HepG2 (cell line): ENCODE measurements at regions not wholly inside any gene's neighbourhood (a gene's known extent, or its start where the extent isn't known, plus 50 kb on each side); places are given as distances from the start of the nearest gene placed in this dataset.

ENCODE experiments used
- ATAC-seq: fragments of 200-7000 bp; cut with Tn5 transposase; 3 replicates; pipeline ENCODE4 v1.9.1; 2020; ENCODE audit warnings: mild to moderate bottlenecking, moderate library complexity
- BruUV-seq: library from RNA; stranded (reverse); fragments of 400-500 nt; replicated peaks from 2 replicates; lab custom pipeline; 2021; lab: Mats Ljungman, UMichigan
- CTCF ChIA-PET: fragments of 300-600 bp; formaldehyde crosslinking; extraction: SDS; loops from one replicate; lab custom pipeline; 2021; ENCODE audit warnings: low total read pairs, inconsistent platforms, low intra/inter-chr PET ratio; lab: Yijun Ruan, JAX
- POLR2A ChIA-PET: fragments of 350-600 bp; sonication (Branson Sonifier 250); formaldehyde crosslinking; loops from one replicate; lab custom pipeline; 2020; ENCODE audit warnings: antibody characterized with exemption, inconsistent platforms; lab: Yijun Ruan, JAX
- DNase-seq: peaks from one replicate; pipeline ENCODE4 v3.0.0-alpha.2; 2015; ENCODE audit warnings: low spot score
- FAIRE-seq: peaks from 3 replicates; lab custom pipeline; 2011; peaks lifted over from hg19 to GRCh38; lab: Jason Lieb, UNC
- H2AFZ ChIP-seq: one replicate; pipeline ENCODE4 v1.6.1; 2011; ENCODE audit warnings: low read length, inconsistent platforms
- H3K27ac ChIP-seq: fragments of 300-600 bp; 3 replicates; pipeline ENCODE4 v1.8.0; 2011; ENCODE audit warnings: mixed run types, mild to moderate bottlenecking, mixed read lengths, low read length, inconsistent platforms; ENCODE audit not compliant: insufficient read depth; ENCODE audit errors: extremely low read length
- H3K27me3 ChIP-seq, 2 experiments: fragments of 200-600 bp in 1 of 2; 2 replicates in 1 of 2; 3 replicates in 1 of 2; pipeline versions ENCODE4 v1.6.0 to v1.8.0; 2011; ENCODE audit warnings: low read length in 2 of 2, mild to moderate bottlenecking in 2 of 2, moderate library complexity in 2 of 2, inconsistent platforms in 1 of 2; ENCODE audit not compliant: insufficient read depth in 2 of 2, control insufficient read depth in 1 of 2
- H3K36me3 ChIP-seq, 2 experiments: fragments of 200-600 bp in 1 of 2; replicated peaks in 1 of 2; 2 replicates in 1 of 2; 3 replicates in 1 of 2; pipeline versions ENCODE4 v1.5.1 to v1.8.0; 2011; ENCODE audit warnings: low read length in 2 of 2, inconsistent platforms in 1 of 2; ENCODE audit not compliant: insufficient read depth in 2 of 2, control insufficient read depth in 1 of 2
- H3K4me1 ChIP-seq: 2 replicates; pipeline ENCODE4 v1.5.1; 2012; ENCODE audit warnings: low read length, inconsistent platforms; ENCODE audit not compliant: insufficient read depth
- H3K4me2 ChIP-seq: 2 replicates; pipeline ENCODE4 v1.6.0; 2011; ENCODE audit warnings: low read depth, low read length, inconsistent platforms
- H3K4me3 ChIP-seq, 3 experiments: fragments of 200-600 bp in 1 of 3; sonication (generic), shearing (Covaris generic) in 1 of 3; replicated peaks in 1 of 3; 2 replicates each; pipeline ENCODE4 v1.5.1; 2011 to 2016; ENCODE audit warnings: low read length in 3 of 3, inconsistent platforms in 2 of 3, low read depth in 2 of 3, mild to moderate bottlenecking in 2 of 3, control low read depth in 1 of 3, mixed read lengths in 1 of 3; ENCODE audit not compliant: insufficient read depth in 1 of 3
- H3K79me2 ChIP-seq: one replicate; pipeline ENCODE4 v1.6.1; 2011; ENCODE audit warnings: low read length, inconsistent platforms; ENCODE audit not compliant: insufficient read depth
- H3K9ac ChIP-seq: 2 replicates; pipeline ENCODE4 v1.6.0; 2011; ENCODE audit warnings: mild to moderate bottlenecking, low read depth, low read length, inconsistent platforms; ENCODE audit not compliant: insufficient read depth
- H3K9me3 ChIP-seq: 2 replicates; pipeline ENCODE4 v1.5.1; 2012; ENCODE audit warnings: mild to moderate bottlenecking, low read length
- H4K20me1 ChIP-seq: 2 replicates; pipeline ENCODE4 v1.6.0; 2011; ENCODE audit warnings: inconsistent platforms, mild to moderate bottlenecking, low read length, moderate library complexity; ENCODE audit not compliant: insufficient read depth
- HNF4A ChIP-seq: sonication (generic); formaldehyde crosslinking; IDR thresholded peaks from 2 replicates; pipeline ENCODE4 v1.4.0; 2020; ENCODE audit warnings: missing genetic modification reagents
- KDM2A ChIP-seq: sonication (generic); formaldehyde crosslinking; IDR thresholded peaks from 2 replicates; pipeline ENCODE4 v1.4.0; 2020; ENCODE audit warnings: low read depth, missing genetic modification reagents, borderline replicate concordance
- SMC3 ChIP-seq: IDR thresholded peaks from 2 replicates; pipeline ENCODE4 v1.6.1; 2011; ENCODE audit warnings: low read length, improper control_type of control experiment
- SRSF4 ChIP-seq: fragments of 200-400 bp; formaldehyde crosslinking; IDR thresholded peaks from one replicate; pipeline ENCODE4 v1.6.1; 2018; ENCODE audit warnings: mild to moderate bottlenecking, low read depth, low read length, moderate library complexity; ENCODE audit not compliant: poor library complexity, severe bottlenecking
- WGBS: methylation state at CpG from one replicate; pipeline ENCODE4 v1.1.6; 2017; ENCODE audit warnings: low lambda C conversion rate; 5-methylcytosine and 5-hydroxymethylcytosine counted together
- in situ Hi-C: cut with HindIII; loops from 2 replicates; pipeline ENCODE4 v1.10.0; 2017; ENCODE audit warnings: low pct_unique_long_range_greater_than_20kb; ENCODE audit not compliant: extremely low pct_ligation_motif_present
- intact Hi-C: fragments of 100-400 bp; cut with micrococcal nuclease; formaldehyde crosslinking; loops from one replicate; pipeline ENCODE4 v1.10.0; 2022; ENCODE audit not compliant: unreplicated experiment
- TF ChIP-seq, protein P1 (sequence below): IDR thresholded peaks from 2 replicates; pipeline ENCODE4 v1.4.0; 2020; ENCODE audit warnings: mild to moderate bottlenecking, missing genetic modification reagents

- TF ChIP-seq, protein P1, sequence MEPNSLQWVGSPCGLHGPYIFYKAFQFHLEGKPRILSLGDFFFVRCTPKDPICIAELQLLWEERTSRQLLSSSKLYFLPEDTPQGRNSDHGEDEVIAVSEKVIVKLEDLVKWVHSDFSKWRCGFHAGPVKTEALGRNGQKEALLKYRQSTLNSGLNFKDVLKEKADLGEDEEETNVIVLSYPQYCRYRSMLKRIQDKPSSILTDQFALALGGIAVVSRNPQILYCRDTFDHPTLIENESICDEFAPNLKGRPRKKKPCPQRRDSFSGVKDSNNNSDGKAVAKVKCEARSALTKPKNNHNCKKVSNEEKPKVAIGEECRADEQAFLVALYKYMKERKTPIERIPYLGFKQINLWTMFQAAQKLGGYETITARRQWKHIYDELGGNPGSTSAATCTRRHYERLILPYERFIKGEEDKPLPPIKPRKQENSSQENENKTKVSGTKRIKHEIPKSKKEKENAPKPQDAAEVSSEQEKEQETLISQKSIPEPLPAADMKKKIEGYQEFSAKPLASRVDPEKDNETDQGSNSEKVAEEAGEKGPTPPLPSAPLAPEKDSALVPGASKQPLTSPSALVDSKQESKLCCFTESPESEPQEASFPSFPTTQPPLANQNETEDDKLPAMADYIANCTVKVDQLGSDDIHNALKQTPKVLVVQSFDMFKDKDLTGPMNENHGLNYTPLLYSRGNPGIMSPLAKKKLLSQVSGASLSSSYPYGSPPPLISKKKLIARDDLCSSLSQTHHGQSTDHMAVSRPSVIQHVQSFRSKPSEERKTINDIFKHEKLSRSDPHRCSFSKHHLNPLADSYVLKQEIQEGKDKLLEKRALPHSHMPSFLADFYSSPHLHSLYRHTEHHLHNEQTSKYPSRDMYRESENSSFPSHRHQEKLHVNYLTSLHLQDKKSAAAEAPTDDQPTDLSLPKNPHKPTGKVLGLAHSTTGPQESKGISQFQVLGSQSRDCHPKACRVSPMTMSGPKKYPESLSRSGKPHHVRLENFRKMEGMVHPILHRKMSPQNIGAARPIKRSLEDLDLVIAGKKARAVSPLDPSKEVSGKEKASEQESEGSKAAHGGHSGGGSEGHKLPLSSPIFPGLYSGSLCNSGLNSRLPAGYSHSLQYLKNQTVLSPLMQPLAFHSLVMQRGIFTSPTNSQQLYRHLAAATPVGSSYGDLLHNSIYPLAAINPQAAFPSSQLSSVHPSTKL = 0 out of 2 replicates have a peak, but pooled peaks have one; percentile 11
- TF ChIP-seq KDM2A (peak; percentile 36; the same call in 1 of the 2 replicates), HNF4A (CRISPR knock-in tag) (peak; percentile 70), SMC3 (peak; percentile 52)
These were observed 144.0 kb downstream of the CAAP1 start (continued) for GRCh38 chr9:26748449-26749058.

GRCh38 chr9:26747611-26748010 lies 145.0 kb downstream of the CAAP1 start:
- no peak overlapping the region for H3K4me2 ChIP-seq
- ATAC-seq = no peak
- no peaks in the 10 kb centered on the region for H4K20me1 ChIP-seq
- TF ChIP-seq SRSF4 = no peak
- TF ChIP-seq, all 625 proteins: peak for 0
- H3K27me3 ChIP-seq = no peaks in the 10 kb centered on the region; a peak in 1 of 5 replicates
- no peak overlapping the region for H3K4me3 ChIP-seq
- no peak overlapping the region for H3K9ac ChIP-seq
- CTCF ChIA-PET = no interaction called here
- WGBS = 80% methylated on average over 4 of the region's 4 CpGs
- H3K27ac ChIP-seq = no peak overlapping the region
- no peaks in the 10 kb centered on the region for H3K36me3 ChIP-seq
- no peak for DNase-seq
- FAIRE-seq = no peak
- no TSS peak for BruUV-seq
- intact Hi-C loops = loop anchor here (1.0 kb wide), 1 partner anchor 109 kb away; no protein-coding TSS in a partner anchor
- no peak overlapping the region for H2AFZ ChIP-seq
- H3K4me1 ChIP-seq = peaks cover 26% of the 10 kb centered on the region
- no peaks in the 10 kb centered on the region for H3K79me2 ChIP-seq
- POLR2A ChIA-PET = no interaction called here
- in situ Hi-C loops = loop anchor here (5.0 kb wide), 1 partner anchor 110 kb away; no protein-coding TSS in a partner anchor
- H3K9me3 ChIP-seq = no peaks in the 10 kb centered on the region
